ENCODE measurements at regions not wholly inside any gene's neighbourhood (a gene's known extent, or its start where the extent isn't known, plus 50 kb on each side); places are given as distances from the start of the nearest gene placed in this dataset.

- TF ChIP-seq POLR2AphosphoS5 (IDR thresholded peaks at IDR 0.05; ENCODE audit: low read depth, low read length) = no peak
- no peak for TF ChIP-seq TAF1 (IDR thresholded peaks at IDR 0.05; ENCODE audit: borderline replicate concordance, low read depth, low read length)
- TF ChIP-seq POLR2A (IDR thresholded peaks at IDR 0.05; ENCODE audit: low read depth, low read length) = no peak
Measured at GRCh38 chr2:37469126-37469525, 124.7 kb downstream of the QPCT start.
